Activated naive CD4-positive, alpha-beta T cell treated with anti-CD3 and anti-CD28 coated beads for 36 hours (primary cell): ENCODE measurements at regions not wholly inside any gene's neighbourhood (a gene's known extent, or its start where the extent isn't known, plus 50 kb on each side); places are given as distances from the start of the nearest gene placed in this dataset.

Experiments used
- CTCF ChIA-PET: fragments of 350-600 bp; sonication (Branson Sonifier 250); formaldehyde crosslinking; loops from one replicate; lab custom pipeline; 2021; ENCODE audit warnings: antibody characterized with exemption; lab: Charles Lee
- DNase-seq: peaks from one replicate; pipeline ENCODE4 v3.0.0-alpha.2; 2020
- H3K27ac Mint-ChIP-seq: one replicate; pipeline ENCODE4 v1.8.0; 2021; ENCODE audit warnings: mild to moderate bottlenecking, mixed read lengths
- H3K27me3 Mint-ChIP-seq: one replicate; pipeline ENCODE4 v1.8.0; 2021; ENCODE audit warnings: low read depth, mixed read lengths
- H3K36me3 Mint-ChIP-seq: one replicate; pipeline ENCODE4 v1.8.0; 2021; ENCODE audit warnings: low read depth, mixed read lengths
- H3K4me1 Mint-ChIP-seq: one replicate; pipeline ENCODE4 v1.8.0; 2021; ENCODE audit warnings: low read depth, mixed read lengths
- H3K4me3 Mint-ChIP-seq: one replicate; pipeline ENCODE4 v1.8.0; 2021; ENCODE audit warnings: mild to moderate bottlenecking, moderate library complexity, mixed read lengths
- H3K9me3 Mint-ChIP-seq: one replicate; pipeline ENCODE4 v1.8.0; 2021; ENCODE audit warnings: mixed read lengths
- intact Hi-C: fragments of 100-400 bp; cut with micrococcal nuclease; formaldehyde crosslinking; loops from one replicate; pipeline ENCODE4 v1.15.1; 2023

DNA sequence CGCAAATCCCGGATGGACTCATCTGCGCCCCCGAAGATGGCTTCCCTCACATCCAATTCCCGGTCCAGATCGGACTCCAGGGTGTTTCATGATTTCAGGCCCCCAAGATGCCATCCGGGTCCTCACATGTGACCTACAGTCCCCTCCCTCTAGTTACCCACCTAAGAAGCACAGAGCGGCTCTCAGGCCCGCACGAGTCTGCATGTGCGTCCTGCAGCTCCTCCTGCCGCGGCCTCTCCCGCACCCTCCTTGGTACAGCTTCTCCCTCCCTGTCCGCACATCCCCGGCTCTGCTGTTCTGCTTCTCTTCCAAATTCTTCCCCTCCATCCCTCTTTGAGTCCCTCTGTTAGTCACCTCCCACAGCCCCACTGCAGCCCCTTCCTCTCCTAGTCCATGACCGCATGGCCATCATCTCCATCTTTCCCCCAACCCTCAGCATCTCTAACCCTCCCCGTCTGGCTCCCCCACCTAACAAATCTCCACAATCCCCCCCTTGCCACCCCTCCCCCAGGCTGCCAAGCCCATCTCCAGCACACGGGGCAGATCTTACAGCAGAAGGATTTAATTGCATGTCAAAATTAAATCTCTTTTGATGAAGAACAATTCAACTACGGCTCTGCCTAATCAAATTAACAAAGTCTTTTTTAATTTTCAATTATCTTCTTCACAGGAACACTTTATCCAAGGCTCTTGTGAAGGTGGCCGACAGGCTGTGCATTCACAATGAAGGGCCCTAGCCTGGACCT is 231.0 kb downstream of the RBFOX3 start:
- Mint-ChIP-seq H3K9me3 (no peaks in the 10 kb centered on the region), H3K4me3 (no peak overlapping the region), H3K4me1 (no peaks in the 10 kb centered on the region), H3K27me3 (peaks cover 11% of the 10 kb centered on the region), H3K27ac (no peak overlapping the region), H3K36me3 (no peaks in the 10 kb centered on the region)
- intact Hi-C loops = no loop called here
- CTCF ChIA-PET = interaction anchor here (1.7 kb wide), 1 partner anchor 12 kb away, joined by 4 read pairs; no protein-coding TSS in a partner anchor
- no peak for DNase-seq

DNA sequence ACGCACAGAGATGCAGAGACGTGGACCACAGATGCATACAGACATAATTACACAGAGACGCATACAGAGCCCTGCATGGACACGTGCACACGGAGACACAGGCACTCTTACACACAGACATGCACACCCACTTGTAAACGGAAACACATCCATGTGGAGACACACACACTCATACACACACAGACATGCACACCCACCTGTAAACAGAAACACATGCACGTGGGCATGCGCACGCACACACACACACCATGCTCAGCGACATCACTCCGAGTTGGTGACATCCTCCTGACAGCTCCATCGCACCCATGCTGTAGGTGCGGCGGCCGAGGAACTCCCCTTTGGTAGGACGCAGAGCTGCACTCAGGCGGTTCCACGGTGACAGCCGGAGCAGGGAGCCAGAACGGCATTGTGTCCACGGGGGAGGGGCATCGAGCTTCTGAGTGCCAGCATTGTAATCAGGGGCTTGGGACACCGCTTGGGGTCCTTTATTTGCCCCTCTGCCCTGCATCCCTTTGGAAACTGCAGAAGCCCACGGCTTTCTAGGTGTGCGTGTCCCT is 233.5 kb downstream of the RBFOX3 start:
- Mint-ChIP-seq H3K36me3 (no peaks in the 10 kb centered on the region), H3K27ac (no peak overlapping the region), H3K9me3 (no peaks in the 10 kb centered on the region), H3K4me3 (no peak overlapping the region), H3K4me1 (no peaks in the 10 kb centered on the region), H3K27me3 (peaks cover 15% of the 10 kb centered on the region)
- no peak for DNase-seq
- CTCF ChIA-PET = no interaction called here
- intact Hi-C loops = no loop called here

DNA sequence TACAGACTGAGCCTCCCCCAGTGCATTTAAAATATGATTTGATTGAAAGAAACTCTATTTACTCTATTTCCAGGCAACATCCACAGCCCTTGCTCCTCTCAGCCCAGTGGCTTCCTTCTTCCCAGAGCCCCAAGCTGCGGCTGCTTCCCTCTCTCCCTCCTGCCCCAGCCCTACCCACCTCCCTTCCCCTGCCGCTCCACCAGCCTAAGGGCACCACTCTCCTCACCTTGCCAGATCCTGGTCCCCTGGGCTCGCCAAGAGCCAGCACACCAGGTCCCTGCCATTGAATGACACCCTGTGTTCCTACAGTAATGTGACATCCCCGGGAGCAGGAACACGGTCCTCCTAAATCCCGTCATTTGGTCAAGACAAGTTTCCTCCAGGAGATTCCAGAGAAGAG is 236.0 kb downstream of the RBFOX3 start:
- Mint-ChIP-seq H3K27me3 (peaks cover 17% of the 10 kb centered on the region), H3K36me3 (no peaks in the 10 kb centered on the region), H3K9me3 (no peaks in the 10 kb centered on the region), H3K4me3 (no peak overlapping the region), H3K4me1 (no peaks in the 10 kb centered on the region), H3K27ac (no peak overlapping the region)
- intact Hi-C loops = no loop called here
- CTCF ChIA-PET = no interaction called here
- DNase-seq = no peak

DNA sequence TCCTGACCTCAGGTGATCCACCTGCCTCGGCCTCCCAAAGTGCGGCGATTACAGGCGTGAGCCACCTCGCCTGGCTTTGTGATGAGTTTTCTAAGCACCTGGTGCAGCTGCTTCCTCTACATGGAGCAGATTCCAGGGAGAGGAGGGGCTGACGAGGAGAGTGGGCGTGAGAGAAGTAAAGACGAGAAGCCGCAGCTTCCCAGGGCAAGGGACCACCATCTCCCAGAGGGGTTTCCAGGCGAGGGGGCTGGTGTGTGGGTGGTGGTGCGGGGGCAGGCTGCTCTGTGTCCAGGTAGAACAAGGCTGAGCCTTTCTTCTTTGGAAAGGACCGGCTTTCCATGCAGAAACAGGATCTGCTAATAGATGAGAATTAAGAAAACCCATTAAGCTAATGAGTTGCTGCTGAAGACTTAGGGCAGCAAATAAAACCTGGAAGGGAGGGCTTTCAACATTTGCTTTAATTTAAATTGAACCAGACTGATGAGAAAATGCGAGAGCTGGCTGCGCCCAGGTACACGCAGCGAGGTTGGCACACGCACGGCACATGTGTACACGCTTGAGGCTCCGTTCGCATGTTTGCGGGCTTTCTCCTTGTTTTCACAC is 236.7 kb downstream of the RBFOX3 start:
- H3K4me1 Mint-ChIP-seq = no peaks in the 10 kb centered on the region
- no peak for DNase-seq
- CTCF ChIA-PET = interaction anchor here (1.3 kb wide), 1 partner anchor 18 kb away, joined by 3 read pairs; no protein-coding TSS in a partner anchor
- no peaks in the 10 kb centered on the region for H3K9me3 Mint-ChIP-seq
- intact Hi-C loops = no loop called here
- H3K36me3 Mint-ChIP-seq = no peaks in the 10 kb centered on the region
- no peak overlapping the region for H3K4me3 Mint-ChIP-seq
- no peak overlapping the region for H3K27ac Mint-ChIP-seq
- H3K27me3 Mint-ChIP-seq = peaks cover 17% of the 10 kb centered on the region

DNA sequence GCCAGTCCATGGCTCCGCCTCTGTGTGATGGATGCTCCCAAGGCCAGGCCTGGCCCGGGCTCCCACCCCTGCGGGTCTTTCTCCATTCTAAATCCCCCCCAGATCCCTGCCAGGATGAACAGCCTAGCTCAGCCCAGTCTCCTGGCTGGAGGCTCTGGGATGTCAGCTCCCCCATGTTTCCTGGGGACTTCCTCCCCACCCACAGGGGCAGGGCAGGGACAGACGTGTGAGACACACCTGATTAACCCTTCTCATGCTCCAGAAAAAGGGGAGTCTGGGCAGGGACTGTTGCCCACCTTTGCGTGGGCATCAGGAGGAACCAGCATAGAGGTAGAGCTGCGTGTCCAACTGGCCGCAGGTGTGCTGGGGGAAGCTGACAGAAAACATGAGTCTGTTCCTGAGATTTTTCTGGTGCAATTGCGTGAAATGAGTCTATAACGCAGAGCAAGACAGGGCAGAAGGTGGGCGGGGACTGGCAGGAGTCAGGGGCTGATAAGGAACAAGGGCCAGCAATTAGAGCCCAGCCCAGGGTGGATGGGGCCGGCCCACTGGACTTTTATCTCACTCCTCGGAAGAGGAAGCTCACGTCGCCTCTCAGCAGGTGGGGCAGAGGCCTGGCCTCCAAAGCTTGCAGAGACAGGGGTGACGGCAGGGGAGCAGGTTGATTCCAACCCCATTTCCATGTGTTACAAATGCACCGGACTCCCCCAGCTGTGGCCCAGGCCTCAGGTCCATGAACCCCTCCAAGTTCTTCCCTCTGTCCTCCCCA is 238.2 kb downstream of the RBFOX3 start:
- H3K4me3 Mint-ChIP-seq = no peak overlapping the region
- no peak for DNase-seq
- peaks cover 17% of the 10 kb centered on the region for H3K27me3 Mint-ChIP-seq
- CTCF ChIA-PET = interaction anchor here (1.1 to 1.3 kb wide), 2 partner anchors 15 to 19 kb away, joined by 3 read pairs; no protein-coding TSS in a partner anchor
- H3K27ac Mint-ChIP-seq = no peak overlapping the region
- intact Hi-C loops = no loop called here
- H3K4me1 Mint-ChIP-seq = no peaks in the 10 kb centered on the region
- no peaks in the 10 kb centered on the region for H3K9me3 Mint-ChIP-seq
- no peaks in the 10 kb centered on the region for H3K36me3 Mint-ChIP-seq

DNA sequence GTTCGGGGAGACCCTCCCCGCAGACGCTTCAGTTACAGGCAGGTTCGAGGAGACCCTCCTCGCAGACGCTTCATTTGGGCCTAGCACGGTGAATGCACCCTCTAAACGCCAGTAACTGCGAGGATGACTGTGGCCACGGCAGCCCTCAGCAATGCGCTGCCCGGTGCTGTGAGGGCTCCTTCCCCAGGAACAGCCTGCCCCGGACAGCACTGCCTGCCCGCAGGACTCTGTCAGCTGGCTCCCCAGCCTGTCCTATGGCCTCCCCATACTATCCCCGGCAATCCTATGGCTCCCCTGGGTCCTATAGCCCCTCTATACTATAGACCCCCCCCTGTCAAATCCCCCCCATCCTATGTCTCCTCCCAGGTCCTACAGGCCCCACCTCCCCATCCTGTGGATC is 238.9 kb downstream of the RBFOX3 start:
- H3K4me1 Mint-ChIP-seq = no peaks in the 10 kb centered on the region
- H3K27me3 Mint-ChIP-seq = peaks cover 15% of the 10 kb centered on the region
- H3K36me3 Mint-ChIP-seq = no peaks in the 10 kb centered on the region
- H3K27ac Mint-ChIP-seq = no peak overlapping the region
- no peak for DNase-seq
- intact Hi-C loops = no loop called here
- no peak overlapping the region for H3K4me3 Mint-ChIP-seq
- CTCF ChIA-PET = no interaction called here
- H3K9me3 Mint-ChIP-seq = no peaks in the 10 kb centered on the region

DNA sequence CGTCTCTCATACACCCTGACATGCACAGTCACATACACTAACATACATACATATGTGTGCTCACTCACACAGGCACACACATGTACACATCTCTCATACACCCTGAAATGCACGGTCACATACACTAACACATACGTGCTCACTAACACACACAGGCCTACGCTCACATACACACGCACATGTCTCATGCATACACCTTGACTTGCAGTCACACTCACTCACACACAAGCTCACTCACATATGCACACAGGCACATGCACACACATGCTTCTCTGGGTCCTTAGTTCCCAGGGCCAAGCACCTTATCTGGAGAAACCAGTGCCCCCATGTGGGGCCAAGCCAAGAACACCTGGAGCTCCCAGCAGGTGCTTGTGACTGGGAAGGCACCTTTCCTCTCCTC is 240.3 kb downstream of the RBFOX3 start:
- no peaks in the 10 kb centered on the region for H3K4me1 Mint-ChIP-seq
- peaks cover 11% of the 10 kb centered on the region for H3K27me3 Mint-ChIP-seq
- H3K36me3 Mint-ChIP-seq = no peaks in the 10 kb centered on the region
- no peak overlapping the region for H3K27ac Mint-ChIP-seq
- H3K9me3 Mint-ChIP-seq = no peaks in the 10 kb centered on the region
- CTCF ChIA-PET = interaction anchor here (0.6 to 1.3 kb wide), 3 partner anchors 21 to 288 kb away, joined by 3 to 5 read pairs (median 3); no protein-coding TSS in a partner anchor
- intact Hi-C loops = no loop called here
- DNase-seq = no peak
- H3K4me3 Mint-ChIP-seq = no peak overlapping the region

DNA sequence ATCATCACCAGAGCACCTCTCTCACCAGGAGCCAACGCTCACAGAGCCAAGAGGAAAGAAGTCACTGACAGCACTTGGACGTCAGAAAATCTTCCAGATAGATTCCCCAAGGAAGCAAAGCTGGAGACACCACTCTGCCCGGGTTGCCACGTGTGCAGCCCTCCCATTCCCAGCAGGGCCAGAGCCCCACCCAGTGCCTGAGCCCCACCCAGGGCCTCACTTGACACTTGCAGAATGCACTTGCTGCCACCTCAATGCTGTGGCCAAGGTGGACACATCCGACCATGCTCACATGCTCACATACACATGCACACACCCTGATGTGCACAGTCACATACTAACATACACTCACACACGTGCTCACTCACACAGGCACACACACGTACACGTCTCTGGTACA is 240.7 kb downstream of the RBFOX3 start:
- intact Hi-C loops = no loop called here
- Mint-ChIP-seq H3K27ac (no peak overlapping the region), H3K4me1 (no peaks in the 10 kb centered on the region), H3K9me3 (no peaks in the 10 kb centered on the region), H3K27me3 (peaks cover 9% of the 10 kb centered on the region), H3K4me3 (no peak overlapping the region), H3K36me3 (no peaks in the 10 kb centered on the region)
- CTCF ChIA-PET = interaction anchor here (1.3 kb wide), 1 partner anchor 21 kb away, joined by 5 read pairs; no protein-coding TSS in a partner anchor
- no peak for DNase-seq

DNA sequence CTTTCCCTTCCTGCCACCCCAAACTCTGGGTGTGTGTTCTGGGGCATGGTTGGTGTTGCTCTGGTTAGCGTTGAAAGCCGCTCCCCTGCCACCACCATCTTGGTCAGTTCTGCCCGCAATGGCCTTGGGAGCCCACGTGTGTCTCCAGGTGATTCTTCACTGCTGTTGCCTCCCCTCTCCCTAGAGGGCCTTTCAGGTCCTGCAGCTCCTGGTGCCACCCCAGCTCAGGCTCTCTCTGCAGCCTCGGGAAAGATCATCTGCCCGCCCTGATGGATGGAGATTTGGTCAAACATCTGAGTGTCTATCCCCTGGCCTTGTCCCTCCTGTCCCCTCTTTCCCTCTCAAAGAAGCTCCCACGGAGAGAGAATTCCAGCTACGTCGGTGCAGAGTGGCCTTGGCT is 241.3 kb downstream of the RBFOX3 start:
- CTCF ChIA-PET = no interaction called here
- Mint-ChIP-seq H3K27ac (no peak overlapping the region), H3K27me3 (peaks cover 9% of the 10 kb centered on the region), H3K4me1 (no peaks in the 10 kb centered on the region), H3K9me3 (no peaks in the 10 kb centered on the region), H3K36me3 (no peaks in the 10 kb centered on the region), H3K4me3 (no peak overlapping the region)
- DNase-seq = no peak
- intact Hi-C loops = no loop called here

DNA sequence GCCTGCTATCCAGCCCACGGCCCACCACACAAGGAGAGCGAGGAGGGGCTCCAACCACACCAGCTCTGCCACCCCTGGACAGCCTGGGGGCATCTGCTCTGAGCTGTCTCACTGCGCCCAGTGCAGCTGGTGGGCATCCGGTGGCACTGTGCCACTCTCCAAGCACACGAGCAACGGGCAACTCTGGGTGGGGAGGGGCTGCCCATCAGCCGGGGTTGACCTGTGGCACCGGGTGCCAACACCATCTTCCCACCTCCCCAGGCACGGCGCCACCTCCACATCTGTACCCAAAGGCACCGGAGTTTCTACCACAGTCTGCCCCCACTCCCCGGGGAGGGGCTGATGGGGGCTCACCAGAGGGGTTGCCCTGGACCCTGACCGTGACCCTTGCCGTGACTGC is 241.8 kb downstream of the RBFOX3 start:
- peaks cover 13% of the 10 kb centered on the region for H3K27me3 Mint-ChIP-seq
- CTCF ChIA-PET = no interaction called here
- H3K27ac Mint-ChIP-seq = no peak overlapping the region
- H3K9me3 Mint-ChIP-seq = no peaks in the 10 kb centered on the region
- no peaks in the 10 kb centered on the region for H3K36me3 Mint-ChIP-seq
- H3K4me1 Mint-ChIP-seq = no peaks in the 10 kb centered on the region
- intact Hi-C loops = no loop called here
- no peak for DNase-seq
- no peak overlapping the region for H3K4me3 Mint-ChIP-seq

DNA sequence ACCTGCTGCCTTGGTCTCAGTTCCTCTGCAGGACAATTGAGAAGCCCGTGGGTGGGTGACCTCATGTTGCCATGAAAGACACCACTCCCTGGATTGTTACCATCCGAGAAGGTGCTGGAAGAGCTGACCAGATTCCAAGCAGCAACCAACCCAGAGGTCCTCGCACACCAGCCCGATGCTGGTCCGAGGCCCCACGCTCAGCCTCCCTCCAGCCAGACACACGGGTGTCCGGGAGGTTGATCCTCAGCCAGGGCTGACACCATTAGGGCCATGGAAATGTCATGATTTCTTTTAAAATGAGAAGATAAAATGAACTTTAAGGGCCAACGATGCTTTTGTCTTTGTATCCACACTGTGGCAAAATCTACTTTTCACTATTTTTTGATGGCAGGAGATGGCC is 242.3 kb downstream of the RBFOX3 start:
- intact Hi-C loops = no loop called here
- no peak for DNase-seq
- H3K27ac Mint-ChIP-seq = no peak overlapping the region
- no peaks in the 10 kb centered on the region for H3K9me3 Mint-ChIP-seq
- H3K27me3 Mint-ChIP-seq = peaks cover 15% of the 10 kb centered on the region
- CTCF ChIA-PET = no interaction called here
- no peak overlapping the region for H3K4me3 Mint-ChIP-seq
- no peaks in the 10 kb centered on the region for H3K4me1 Mint-ChIP-seq
- no peaks in the 10 kb centered on the region for H3K36me3 Mint-ChIP-seq

DNA sequence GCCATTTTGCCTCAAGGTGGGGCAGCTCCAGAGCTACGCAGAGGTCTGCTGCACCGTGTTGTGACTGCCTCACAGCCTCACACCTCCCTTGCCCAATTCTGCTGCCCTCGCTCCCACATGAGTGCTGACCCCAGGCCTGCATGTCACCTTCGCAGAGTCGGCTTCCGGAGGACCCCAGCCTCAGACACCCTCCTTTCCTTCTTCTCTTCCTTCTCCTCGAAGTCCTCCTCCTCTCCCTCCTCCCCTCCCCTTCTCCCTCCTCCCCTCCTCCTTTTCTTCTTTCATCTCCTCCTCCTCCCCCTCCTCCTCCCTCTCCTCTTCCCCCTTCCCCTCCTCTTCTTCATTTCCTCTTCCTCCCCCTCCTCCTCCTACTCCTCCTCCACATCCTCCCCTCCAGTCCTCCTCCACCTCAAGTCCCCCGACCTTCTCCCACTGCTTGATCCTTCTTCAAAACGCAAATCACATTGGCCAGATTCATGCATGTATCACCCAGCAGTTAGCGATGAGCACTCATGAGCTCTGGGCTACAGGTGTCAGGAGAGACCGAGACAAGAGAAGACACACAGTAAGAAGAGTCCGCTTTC is 243.8 kb downstream of the RBFOX3 start:
- CTCF ChIA-PET = no interaction called here
- H3K4me3 Mint-ChIP-seq = no peak overlapping the region
- H3K9me3 Mint-ChIP-seq = no peaks in the 10 kb centered on the region
- peaks cover 11% of the 10 kb centered on the region for H3K27me3 Mint-ChIP-seq
- H3K27ac Mint-ChIP-seq = no peak overlapping the region
- H3K4me1 Mint-ChIP-seq = no peaks in the 10 kb centered on the region
- no peak for DNase-seq
- H3K36me3 Mint-ChIP-seq = no peaks in the 10 kb centered on the region
- intact Hi-C loops = no loop called here
